ENCODE measurements at regions not wholly inside any gene's neighbourhood (a gene's known extent, or its start where the extent isn't known, plus 50 kb on each side); places are given as distances from the start of the nearest gene placed in this dataset.

DNA sequence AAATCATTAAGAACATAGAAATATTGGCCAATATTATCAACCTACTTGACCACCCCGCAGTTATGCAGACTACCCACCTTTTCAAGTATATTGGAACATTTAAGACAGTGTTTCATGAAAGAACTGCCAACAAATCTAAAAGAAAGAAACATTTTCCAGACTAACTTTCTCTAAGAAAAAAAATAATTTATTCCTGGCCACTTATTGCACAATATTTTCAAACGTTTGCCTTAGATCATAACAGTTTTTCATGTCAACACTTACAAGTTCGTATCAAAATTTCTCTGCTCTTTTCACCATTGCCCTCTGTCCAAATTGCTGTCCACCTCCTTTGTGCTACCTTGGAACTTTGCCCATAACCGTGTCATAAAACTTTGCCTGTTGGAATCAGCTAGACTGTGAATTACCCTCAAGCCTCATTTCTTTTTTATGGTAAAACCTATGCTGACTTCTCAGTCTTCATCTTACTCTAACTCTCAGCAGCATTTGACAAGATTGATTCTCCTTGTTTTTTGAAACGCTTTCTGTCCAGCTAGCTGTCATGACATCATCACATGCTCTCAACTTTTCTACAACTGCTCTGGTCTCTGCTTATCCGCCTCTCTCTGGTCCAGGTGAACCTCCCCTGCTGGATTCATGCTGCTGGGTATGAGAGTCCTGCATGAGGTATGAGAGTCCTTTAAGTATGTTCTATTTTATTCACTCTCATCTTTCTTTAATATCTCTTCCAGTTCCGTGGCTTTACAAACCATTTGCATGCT lies 92.8 kb upstream of the CHRM3 start:
- Histone ChIP-seq H3K4me3 (ENCODE audit: low read depth, low read length) (no peak overlapping the region), H3K36me3 (ENCODE audit: control insufficient read depth, insufficient read depth, low read length) (no peaks in the 10 kb centered on the region), H3K4me1 (no peaks in the 10 kb centered on the region), H3K9me3 (no peaks in the 10 kb centered on the region; the same call in 1 of the 2 replicates), H3K27me3 (replicated peaks; ENCODE audit: control insufficient read depth, insufficient read depth, low read length) (no peaks in the 10 kb centered on the region)
- no peak for DNase-seq
- H3K9me3 Mint-ChIP-seq (ENCODE audit: unreplicated experiment), result no peaks in the 10 kb centered on the region
- no TSS peak for BruUV-seq (replicated peaks)
- intact Hi-C loops (cut with micrococcal nuclease; ENCODE audit: unreplicated experiment), result no loop called here
- no peak overlapping the region for H3K27ac Mint-ChIP-seq (ENCODE audit: unreplicated experiment)
- no peaks in the 10 kb centered on the region for H3K4me1 Mint-ChIP-seq (ENCODE audit: low read depth, unreplicated experiment)
- H3K36me3 Mint-ChIP-seq (ENCODE audit: insufficient read depth, unreplicated experiment), result no peaks in the 10 kb centered on the region
- H3K4me3 Mint-ChIP-seq (ENCODE audit: unreplicated experiment), result no peak overlapping the region
- H3K27me3 Mint-ChIP-seq (ENCODE audit: insufficient read depth, unreplicated experiment), result peaks cover 7% of the 10 kb centered on the region
- ChIA-PET CTCF (no interaction called here), POLR2A (no interaction called here)
- TF ChIP-seq, protein P1, sequence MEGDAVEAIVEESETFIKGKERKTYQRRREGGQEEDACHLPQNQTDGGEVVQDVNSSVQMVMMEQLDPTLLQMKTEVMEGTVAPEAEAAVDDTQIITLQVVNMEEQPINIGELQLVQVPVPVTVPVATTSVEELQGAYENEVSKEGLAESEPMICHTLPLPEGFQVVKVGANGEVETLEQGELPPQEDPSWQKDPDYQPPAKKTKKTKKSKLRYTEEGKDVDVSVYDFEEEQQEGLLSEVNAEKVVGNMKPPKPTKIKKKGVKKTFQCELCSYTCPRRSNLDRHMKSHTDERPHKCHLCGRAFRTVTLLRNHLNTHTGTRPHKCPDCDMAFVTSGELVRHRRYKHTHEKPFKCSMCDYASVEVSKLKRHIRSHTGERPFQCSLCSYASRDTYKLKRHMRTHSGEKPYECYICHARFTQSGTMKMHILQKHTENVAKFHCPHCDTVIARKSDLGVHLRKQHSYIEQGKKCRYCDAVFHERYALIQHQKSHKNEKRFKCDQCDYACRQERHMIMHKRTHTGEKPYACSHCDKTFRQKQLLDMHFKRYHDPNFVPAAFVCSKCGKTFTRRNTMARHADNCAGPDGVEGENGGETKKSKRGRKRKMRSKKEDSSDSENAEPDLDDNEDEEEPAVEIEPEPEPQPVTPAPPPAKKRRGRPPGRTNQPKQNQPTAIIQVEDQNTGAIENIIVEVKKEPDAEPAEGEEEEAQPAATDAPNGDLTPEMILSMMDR (IDR thresholded peaks at IDR 0.05; ENCODE audit: insufficient read depth in 1 of 2, low read depth in 1 of 2, low read length in 1 of 2, severe bottlenecking in 1 of 2, unreplicated experiment in 1 of 2), result no peak

DNA sequence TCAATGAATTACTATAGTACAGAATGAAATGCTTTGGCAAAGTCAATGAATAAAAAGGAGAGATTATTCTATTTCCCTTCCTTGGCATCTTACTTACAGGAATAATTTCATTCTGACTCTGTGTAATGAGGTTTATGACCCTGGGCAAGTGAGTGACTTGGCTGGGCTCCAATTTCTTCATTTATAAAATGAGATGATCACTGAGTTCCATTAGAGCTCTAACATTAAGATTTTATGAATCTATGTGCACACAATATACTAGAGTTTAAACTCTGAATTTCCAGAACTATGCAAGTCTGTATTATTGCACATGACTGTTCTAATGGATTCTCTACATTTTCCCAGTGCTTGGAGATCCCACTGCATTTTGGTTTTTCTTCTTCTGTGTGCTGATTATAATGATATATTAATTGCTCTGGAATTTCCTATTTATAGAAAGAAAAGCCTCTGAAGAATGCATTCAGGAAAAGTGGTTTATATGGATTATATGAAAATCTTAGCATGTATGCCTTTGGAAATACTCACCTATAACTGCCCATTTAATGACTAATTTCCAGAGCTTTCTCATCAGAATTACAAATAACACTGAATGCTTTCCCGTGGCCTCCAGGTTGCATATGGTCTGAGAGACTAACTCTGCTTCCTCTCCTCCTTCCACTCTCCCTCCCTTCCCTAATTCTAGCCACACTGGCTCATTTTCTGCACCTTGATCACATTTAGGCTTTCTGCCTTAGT lies 97.4 kb upstream of the CHRM3 start:
- H3K4me3 ChIP-seq (ENCODE audit: low read depth, low read length), result no peak overlapping the region
- no peaks in the 10 kb centered on the region for H3K4me1 Mint-ChIP-seq (ENCODE audit: low read depth, unreplicated experiment)
- BruUV-seq (replicated peaks), result no TSS peak
- H3K36me3 Mint-ChIP-seq (ENCODE audit: insufficient read depth, unreplicated experiment), result no peaks in the 10 kb centered on the region
- ChIA-PET CTCF (no interaction called here), POLR2A (no interaction called here)
- H3K36me3 ChIP-seq (ENCODE audit: control insufficient read depth, insufficient read depth, low read length), result no peaks in the 10 kb centered on the region
- peaks cover 4% of the 10 kb centered on the region for H3K27me3 Mint-ChIP-seq (ENCODE audit: insufficient read depth, unreplicated experiment)
- intact Hi-C loops (cut with micrococcal nuclease; ENCODE audit: unreplicated experiment), result no loop called here
- TF ChIP-seq, protein P1 (IDR thresholded peaks at IDR 0.05; ENCODE audit: insufficient read depth in 1 of 2, low read depth in 1 of 2, low read length in 1 of 2, severe bottlenecking in 1 of 2, unreplicated experiment in 1 of 2), result no peak
- no peaks in the 10 kb centered on the region for H3K4me1 ChIP-seq
- no peak overlapping the region for H3K4me3 Mint-ChIP-seq (ENCODE audit: unreplicated experiment)
- no peaks in the 10 kb centered on the region for H3K9me3 ChIP-seq
- H3K27me3 ChIP-seq (replicated peaks; ENCODE audit: control insufficient read depth, insufficient read depth, low read length), result no peaks in the 10 kb centered on the region
- no peaks in the 10 kb centered on the region for H3K9me3 Mint-ChIP-seq (ENCODE audit: unreplicated experiment)
- no peak for DNase-seq
- H3K27ac Mint-ChIP-seq (ENCODE audit: unreplicated experiment), result no peak overlapping the region

DNA sequence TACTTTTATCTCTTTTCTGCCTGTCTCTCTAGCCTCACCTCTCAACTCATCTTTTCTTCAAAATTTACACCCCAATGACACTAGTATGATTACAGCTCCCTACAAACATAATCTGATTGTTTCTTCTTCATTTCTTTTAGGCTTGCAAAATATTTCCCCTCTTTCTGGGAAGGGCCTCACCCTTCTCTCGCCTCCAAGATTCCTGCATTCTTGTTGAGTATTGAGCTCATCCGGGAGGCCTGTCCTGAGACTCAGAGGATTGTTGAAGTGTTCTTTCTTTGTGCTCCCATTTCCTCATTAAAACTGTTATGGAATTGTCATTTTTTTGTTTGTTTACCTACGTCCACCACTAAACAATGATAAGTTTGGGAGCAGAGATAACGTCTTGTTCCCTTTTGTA lies 99.1 kb upstream of the CHRM3 start:
- Mint-ChIP-seq H3K27me3 (ENCODE audit: insufficient read depth, unreplicated experiment) (no peaks in the 10 kb centered on the region), H3K36me3 (ENCODE audit: insufficient read depth, unreplicated experiment) (no peaks in the 10 kb centered on the region), H3K4me1 (ENCODE audit: low read depth, unreplicated experiment) (no peaks in the 10 kb centered on the region), H3K9me3 (ENCODE audit: unreplicated experiment) (no peaks in the 10 kb centered on the region), H3K27ac (ENCODE audit: unreplicated experiment) (no peak overlapping the region), H3K4me3 (ENCODE audit: unreplicated experiment) (no peak overlapping the region)
- no peaks in the 10 kb centered on the region for H3K27me3 ChIP-seq (replicated peaks; ENCODE audit: control insufficient read depth, insufficient read depth, low read length)
- TF ChIP-seq, protein P1 (IDR thresholded peaks at IDR 0.05; ENCODE audit: insufficient read depth in 1 of 2, low read depth in 1 of 2, low read length in 1 of 2, severe bottlenecking in 1 of 2, unreplicated experiment in 1 of 2), result no peak
- no peak for DNase-seq
- no TSS peak for BruUV-seq (replicated peaks)
- H3K36me3 ChIP-seq (ENCODE audit: control insufficient read depth, insufficient read depth, low read length), result no peaks in the 10 kb centered on the region
- intact Hi-C loops (cut with micrococcal nuclease; ENCODE audit: unreplicated experiment), result no loop called here
- H3K4me3 ChIP-seq (ENCODE audit: low read depth, low read length), result no peak overlapping the region
- ChIA-PET POLR2A (no interaction called here), CTCF (no interaction called here)
- no peaks in the 10 kb centered on the region for H3K4me1 ChIP-seq
- no peaks in the 10 kb centered on the region for H3K9me3 ChIP-seq

Data from Caco-2 (cell line).